ENCODE measurements at regions not wholly inside any gene's neighbourhood (a gene's known extent, or its start where the extent isn't known, plus 50 kb on each side); places are given as distances from the start of the nearest gene placed in this dataset.

DNA sequence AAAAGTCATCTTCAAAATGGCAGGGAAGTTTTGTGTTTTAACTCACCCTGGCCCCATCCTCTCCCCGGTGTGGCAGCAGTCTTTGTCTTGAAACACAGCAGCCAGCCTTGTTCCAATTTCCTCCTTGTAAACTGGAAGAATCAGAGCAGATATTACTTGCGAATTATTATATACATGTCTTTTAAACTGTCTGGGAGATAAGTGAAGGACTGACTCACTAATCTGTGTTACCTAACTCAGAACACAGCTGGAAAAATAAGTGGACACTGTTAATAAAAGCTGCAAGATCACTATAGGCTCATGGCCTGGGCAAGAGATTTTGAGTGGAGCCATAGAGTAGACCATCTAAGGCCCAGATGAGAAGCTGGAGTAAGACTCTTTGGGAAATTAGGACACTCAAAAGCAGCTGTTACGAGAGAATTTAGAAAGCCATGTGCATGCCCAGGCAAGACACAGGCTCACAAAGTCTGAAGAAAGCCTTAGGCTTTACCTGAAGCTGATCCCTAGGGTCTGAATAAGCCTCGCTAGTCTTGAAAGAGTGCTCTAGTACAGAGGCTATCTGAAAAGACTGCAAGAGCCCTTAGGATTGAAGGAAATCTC lies 233.0 kb upstream of the RAB4A start:
- no peak for DNase-seq

DNA sequence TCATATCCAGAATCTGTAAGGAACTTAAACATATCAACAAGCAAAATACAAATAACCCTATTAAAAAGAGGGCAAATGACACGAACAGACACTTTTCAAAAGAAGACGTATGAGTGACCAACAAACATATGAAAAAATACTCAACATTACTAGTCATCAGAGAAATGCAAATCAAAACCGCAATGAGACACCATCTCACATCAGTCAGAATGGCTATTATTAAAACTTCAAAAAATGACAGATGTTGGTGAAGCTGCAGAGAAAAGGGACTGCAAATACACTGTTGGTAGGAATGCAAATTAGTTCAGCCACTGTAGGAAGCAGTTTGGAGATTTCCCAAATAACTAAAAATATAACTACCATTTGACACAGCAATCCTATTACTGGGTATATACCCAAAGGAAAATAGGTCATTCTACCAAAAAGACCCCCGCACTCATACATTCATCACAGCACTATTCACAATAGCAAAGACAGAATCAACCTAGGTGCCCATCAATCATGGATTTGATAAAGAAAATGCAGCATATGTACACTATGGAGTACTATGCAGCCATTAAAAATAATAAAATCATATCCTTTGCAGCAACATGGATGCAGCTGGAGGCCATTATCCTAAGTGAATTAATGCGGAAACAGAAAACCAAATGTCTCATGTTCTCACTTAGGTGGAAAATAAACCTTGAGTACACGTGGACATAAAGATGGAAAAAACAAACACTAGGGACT lies 230.1 kb upstream of the RAB4A start:
- no peak for DNase-seq

DNA sequence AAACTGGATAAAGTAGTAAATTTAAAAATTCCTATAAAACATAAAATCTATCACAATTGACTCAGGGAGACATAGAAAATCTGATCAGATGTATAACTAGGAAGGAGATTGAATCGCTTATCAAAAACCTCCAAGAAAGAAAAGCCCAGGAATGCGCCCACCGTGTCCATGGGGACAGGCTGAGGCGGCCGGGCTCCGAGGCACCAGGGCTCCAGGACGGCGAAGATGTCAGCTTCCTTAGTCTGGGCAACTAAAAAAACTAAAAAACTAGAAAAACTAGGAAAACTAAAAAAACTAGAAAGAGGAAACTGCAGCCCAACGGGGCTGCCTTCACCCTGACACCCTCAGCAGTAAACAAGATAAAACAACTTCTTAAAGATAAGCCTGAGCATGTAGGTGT lies 229.0 kb upstream of the RAB4A start:
- no peak for DNase-seq

DNA sequence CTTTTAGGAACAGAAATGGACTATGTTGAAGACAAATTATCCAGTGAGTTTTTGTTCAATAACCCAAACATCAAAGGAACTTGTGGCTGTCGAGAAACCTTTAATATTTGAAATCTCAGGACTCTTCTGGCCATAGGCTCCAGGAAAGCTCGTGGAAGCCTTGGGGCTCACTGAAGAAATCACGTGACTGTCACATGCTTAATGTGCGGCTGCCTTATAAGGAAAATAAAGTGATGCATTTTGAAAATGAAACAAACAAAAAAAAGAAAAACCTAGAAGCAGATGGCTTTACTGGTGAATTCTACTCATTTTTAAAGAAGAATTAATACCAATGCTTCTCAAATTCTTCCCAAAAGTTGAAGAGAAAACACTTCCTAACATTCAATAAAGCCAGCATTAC lies 228.4 kb upstream of the RAB4A start:
- no peak for DNase-seq

DNA sequence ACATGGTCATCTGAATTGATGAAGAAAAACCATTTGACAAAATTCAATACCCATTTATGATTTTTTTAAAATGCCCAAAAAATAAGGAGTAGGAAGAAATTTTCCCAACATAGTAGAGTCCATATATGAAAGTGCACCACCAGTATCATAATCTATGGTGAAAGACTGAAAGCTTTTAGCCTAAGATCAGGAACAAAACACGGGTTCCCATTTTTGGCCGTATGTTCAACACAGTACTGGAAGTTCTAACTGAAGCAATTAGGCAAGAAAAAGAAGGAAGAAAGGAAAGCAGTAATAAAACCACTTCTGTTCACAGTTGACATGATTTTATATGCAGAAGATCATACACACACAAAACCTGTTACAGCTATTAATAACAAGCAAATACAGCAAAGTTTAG lies 227.8 kb upstream of the RAB4A start:
- DNase-seq: no peak

DNA sequence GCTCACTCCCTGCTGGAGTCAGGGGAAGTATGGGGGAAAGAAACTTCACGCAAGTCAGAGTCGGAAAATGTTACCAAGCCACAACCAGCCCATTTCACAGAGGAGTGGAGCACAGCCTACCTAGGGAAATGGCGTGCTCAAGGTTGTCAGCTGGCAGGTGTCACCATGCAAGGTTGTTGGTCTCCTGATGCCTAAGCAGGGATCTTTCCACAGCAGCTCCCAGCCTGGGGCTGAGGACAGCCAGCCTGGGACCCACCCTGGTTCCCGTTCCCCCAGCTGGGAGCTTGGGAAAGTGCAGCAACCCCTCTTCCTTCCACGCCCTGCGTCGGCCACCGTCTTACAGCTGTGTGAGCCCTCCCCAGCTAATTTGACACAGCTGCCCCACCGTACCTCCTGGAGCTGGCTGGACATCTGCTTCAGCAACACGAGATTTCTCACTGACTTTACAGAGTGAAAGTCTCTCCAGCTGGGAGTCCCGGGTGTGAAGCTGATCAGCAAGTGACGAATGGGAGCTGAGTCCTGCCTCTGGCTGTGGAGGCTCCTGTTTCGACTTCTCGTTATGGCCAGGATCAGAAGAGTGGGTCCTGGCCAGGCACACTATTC lies 224.6 kb upstream of the RAB4A start:
- DNase-seq: no peak

DNA sequence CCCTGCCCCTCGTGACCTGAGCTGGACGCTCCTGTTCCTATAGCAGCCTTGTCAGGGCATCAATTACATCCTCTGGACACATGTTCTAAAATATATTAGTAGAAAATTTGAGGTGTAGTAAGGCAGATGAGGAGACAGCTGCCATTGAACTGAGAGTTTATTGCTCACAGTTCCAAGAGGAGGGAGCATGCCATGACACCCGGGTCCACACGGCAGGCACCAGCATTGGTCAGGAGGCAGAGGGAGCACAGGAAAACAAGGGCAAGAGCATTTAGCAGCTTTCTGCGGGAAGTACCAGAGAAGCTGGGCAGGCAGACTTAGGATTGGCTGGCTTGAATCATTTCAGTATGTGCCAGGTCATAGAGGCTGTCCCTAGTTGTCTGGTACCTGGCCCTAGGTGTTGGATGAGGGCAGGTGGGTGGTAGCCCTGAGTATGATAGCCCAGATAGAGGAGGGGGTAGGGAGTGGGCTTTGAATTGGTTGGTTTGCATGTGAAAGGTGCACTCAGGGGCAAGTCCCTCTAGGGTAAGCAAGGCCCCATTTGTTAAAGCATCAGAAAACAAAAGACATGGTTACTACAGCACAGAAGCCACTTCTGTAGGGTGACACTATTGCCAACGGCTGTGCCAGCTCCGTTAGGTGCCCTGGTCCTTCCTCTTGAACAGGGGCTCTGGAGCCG lies 223.6 kb upstream of the RAB4A start:
- no peak for DNase-seq

DNA sequence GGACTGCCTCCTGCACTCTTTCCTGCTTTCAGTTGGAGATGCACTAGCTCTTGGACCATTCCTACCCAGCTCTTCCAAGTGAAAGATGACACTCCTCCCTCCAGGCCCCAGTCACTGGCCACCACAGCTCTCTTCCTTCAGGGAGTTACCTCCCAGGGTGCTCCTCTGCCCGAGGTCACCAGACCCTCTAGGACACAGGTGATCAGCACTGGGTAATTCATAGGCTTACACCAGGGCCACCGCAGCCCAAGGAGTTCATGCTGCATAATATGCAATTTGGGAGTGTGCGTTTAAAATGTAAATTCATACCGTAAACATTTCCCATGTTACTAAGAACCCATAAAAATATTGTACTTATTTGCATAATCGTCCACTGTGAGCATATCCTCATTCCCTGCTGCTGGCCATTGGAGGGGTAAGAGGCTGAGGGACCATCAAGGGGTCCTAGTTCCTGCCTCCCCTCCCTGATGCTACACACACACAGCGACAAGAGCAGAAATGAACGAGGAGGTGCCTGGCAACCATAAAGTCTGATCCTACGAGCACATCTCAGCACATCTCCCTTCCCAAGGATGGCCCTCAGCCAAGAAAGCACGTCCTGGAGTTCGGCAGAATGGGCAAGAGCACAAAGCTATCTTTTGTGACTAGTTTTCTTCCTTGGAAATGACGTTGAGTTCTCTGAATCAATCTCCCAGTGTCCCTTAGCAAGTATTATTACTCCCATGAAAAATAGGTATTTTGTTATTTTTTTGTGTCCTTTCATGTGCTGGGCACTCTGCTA lies 222.9 kb upstream of the RAB4A start:
- DNase-seq: no peak

DNA sequence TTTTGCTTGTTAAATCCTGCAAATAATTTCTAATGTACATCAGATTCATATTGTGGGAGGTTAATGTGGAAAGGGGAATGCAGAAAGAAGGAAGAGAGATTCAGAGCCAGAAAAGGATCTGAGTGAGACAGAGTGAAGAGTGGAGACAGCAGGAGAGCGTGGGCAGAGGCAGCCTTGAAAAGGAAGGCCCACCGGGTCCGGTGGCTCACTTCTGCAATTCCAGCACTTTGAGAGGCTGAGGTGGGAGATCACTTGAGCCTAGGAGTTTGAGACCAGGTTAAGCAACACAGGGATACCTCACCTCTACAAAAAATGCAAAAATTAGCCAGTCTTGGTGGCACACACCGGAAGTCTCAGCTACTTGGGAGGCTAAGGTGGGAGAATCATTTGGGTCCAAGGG lies 222.0 kb upstream of the RAB4A start:
- no peak for DNase-seq

DNA sequence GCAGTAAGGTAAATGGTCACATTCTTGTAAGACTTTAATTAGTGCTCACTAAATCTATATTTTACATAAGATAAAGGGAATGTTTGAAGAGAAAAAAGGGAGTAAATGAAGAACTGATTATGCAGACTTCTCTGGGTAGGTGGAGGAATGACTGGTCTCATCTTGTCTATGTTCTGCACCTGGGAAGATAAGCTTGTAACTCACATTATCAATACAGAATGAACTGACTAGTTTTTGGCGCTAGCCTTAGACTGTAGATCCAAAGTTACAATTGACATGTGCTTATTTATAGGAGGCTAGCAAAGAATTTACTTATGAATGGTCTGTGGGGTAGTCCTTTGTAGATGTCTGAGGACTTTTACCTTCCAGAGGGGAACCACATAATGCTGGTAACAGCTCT lies 214.9 kb upstream of the RAB4A start:
- DNase-seq: no peak

DNA sequence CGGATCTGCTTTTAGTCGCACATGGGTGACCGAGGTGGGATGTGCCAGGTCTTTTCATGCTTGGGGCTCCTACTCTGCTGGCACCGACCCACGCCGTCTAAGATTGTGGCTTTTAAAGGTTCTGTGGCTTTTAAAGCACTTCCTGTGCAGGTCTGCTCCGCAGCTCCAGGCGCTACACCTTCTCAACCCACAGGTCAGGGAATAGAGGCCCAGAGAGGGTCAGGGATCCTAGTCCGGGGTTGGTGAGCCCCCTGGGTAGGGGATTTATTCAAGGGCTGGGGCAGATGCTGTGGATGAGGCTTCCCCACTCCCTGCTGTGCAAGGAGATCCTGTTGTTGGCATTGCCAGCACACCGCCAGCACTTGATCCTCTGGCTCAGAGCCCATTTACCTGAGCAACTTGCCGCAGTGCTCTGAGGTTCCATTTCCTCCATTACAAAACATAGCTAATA lies 212.8 kb upstream of the RAB4A start:
- DNase-seq: peak; percentile 7

DNA sequence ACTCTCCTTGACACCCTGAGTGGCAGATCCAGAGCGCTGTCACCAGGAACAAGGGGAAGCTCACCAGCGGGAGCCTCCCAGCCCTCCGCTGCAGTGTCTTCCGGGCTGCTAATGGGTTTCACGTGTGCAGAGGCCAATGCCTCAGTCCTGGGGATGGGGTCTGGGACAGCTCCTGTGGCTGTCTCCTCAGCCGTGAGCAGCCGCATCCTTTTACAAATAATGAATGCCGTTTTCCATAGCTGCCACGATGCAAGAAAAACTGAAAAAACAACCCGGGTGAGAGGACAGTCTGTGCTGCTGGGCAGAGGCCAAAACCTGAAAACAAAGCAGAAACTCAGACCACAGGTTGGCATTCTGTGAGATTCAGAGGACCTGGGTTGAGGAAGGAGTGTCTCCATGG lies 212.2 kb upstream of the RAB4A start:
- no peak for DNase-seq

DNA sequence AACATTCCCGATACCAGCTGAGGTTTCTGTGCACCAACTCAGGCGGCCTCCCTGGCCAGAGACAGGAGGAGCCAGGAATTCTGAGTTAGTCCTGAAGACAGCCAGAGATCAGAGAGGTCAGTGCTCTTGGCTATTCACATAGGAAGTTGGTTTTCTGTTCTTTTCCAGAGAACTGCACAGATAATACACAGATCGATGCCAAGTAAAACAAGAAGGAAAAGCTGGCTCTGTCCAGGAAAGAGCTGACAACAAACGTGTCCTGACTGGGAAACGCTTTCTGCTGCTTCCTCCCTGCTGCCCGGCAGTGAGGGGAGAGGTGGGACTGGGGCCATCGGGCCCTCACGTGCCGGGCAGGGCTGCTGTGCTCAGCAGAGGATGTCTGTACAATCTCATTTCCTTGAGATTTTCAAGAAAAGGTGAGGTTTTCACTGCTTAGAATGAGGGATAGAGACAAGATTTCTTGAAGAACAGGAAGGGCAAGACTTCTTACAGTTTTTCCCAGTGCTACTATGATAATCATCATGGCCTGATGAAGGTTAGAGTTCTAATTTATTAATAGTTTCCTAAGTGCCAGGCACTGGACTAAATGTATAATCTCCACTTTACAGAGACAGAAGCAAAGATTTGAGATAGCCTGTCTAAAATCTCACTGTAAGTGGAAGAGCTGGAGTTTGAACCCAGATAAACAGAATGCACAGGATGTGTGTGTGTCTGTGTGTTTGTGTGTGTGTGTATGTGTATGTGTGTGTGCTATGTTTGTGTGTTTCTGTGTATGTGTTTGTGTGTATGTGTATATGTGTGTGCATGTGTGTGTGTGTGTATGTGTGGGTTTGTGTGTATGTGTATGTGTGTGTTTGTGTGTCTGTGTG lies 211.0 kb upstream of the RAB4A start:
- no peak for DNase-seq

DNA sequence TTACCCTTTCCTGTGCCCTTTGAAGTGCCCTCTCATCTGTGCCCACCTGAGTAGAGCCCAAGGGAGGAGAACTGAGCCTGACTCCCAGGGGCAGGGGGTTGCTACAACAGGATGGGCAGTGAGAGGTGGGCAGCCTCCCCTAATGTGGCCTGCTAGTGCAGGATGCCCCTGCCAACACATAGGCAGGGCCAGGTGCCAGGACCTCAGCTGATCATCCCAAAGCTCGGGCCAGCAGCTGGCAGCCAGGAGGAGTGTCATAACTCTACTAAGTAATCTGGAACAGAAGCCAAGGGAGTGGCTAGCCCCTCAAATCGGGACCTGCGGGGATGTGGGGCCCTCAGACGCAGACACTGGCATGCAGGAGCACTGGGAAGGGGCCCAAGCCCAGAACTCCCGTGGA lies 208.8 kb upstream of the RAB4A start:
- no peak for DNase-seq

DNA sequence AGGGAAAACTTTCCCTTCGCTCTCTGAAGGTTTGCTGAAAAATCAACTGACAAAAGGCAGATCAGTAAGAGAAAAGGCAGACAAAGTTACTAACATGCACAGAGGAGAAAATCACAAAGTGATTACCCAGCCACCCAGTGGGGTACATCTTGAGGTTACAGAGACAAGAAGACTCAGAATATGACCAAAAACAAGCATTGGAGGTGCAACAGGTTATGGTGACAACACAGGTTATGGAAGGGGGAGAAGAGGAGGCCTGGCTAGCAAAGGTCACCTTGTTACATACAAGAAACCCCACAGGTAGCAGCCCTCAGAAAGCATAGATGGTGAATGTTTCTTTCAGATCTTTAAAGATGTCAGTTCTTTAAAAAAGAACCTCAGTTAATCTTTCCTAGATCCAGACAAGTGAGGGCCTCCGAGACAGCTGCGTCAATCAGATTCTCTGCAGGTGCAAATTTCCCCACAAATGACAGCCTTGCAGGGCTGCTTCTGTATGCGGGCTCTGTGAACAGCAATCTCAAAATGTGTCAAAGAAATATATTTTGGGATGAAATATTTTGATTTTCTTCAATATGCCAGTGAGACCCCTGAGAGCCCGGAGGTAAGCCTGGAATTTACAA lies 207.6 kb upstream of the RAB4A start:
- DNase-seq: no peak

DNA sequence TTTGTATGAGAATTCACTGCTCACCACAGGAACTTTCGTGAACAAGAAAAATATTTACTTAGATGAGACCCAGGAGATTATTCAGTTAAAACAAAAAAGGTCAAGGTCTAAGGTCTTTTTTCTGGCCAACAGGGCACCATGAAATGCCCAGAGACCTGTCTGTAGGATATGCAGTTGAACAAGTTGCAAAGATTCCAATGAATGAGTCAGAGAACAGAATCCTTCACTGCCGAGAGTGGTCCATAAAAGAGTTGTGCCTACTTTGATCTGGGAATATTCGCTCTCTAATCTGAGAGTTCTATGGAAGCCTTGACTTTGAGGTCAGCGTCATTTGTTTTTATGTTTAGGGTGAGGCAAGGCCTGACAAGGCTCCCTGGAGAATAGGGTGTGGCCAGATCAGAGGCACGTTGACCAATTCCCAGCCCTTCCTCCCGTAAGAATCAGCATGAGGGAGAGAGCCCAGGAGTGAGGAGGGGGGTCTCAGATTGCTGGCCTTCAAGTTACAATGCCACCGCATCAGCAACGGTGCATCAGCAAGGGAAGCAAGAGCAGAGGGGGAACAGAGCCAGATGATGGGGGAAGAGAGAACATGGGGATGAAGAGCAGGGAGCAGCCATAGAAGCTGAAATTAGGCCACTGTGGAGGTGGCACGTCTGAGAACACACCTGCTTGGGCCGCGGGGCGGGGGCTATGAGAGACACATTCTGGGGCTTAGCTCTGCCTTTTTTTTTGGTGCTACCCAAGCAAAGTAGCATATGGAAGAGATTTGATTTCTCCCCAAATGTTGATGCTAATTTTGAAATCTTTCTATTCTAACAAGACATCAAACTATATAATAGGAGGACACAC lies 206.4 kb upstream of the RAB4A start:
- DNase-seq: no peak

DNA sequence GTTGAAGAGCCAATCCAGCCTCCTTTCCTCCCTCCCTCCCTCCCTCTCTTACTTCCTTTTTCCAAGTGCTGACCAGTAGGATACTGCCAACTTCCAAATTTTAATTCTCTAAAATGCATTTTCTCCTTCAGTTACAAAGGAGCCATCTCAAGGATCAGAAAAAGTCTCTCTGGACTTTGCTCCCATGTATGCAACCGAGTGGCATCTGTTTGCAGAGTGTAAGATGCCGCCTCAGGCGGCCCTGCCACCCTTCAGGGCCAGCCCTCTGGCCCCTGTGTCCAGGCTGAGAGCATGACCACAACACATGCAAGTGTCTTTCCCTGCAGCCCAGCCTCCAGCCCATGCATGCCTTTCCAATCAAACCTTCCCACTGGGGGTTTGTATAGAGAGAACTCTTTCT lies 205.3 kb upstream of the RAB4A start:
- no peak for DNase-seq

DNA sequence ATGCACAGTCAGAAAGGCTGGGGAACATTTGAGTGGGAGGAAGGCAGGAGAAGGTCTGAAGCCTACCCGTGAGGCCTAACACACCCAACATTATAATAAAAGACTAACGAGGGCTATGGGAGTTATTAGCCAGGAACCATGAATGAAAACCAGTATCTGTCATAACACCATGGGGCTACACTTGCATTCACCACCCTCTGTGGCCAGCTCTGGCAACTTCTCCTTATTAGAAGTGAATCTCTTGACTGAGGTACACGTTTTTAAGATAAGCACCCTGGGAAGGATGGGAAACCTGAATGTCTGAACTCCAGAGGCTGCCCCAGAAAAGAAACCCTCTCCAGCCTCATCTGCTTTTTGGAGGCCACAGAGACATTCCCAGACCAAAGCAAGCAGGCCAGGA lies 204.3 kb upstream of the RAB4A start:
- no peak for DNase-seq

DNA sequence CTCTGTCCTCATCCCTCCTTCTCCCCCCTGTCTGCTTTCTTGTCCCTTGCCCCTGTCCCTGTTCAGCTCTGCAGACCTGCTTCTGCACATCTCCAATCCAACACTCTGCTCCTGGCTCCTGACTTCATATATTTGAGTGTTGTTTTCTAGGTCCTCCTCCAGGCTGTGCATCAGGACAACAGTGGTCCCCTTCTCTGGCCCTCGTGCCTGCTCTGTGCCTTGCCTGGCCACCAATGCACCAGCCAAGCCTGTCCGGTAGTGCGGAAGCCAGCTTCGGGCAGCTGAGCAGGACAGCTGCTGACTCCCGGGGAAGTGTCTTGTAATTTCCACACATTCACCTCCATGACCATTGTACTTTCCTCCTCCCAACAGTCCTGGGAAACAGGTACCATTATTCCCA lies 203.4 kb upstream of the RAB4A start:
- no peak for DNase-seq

DNA sequence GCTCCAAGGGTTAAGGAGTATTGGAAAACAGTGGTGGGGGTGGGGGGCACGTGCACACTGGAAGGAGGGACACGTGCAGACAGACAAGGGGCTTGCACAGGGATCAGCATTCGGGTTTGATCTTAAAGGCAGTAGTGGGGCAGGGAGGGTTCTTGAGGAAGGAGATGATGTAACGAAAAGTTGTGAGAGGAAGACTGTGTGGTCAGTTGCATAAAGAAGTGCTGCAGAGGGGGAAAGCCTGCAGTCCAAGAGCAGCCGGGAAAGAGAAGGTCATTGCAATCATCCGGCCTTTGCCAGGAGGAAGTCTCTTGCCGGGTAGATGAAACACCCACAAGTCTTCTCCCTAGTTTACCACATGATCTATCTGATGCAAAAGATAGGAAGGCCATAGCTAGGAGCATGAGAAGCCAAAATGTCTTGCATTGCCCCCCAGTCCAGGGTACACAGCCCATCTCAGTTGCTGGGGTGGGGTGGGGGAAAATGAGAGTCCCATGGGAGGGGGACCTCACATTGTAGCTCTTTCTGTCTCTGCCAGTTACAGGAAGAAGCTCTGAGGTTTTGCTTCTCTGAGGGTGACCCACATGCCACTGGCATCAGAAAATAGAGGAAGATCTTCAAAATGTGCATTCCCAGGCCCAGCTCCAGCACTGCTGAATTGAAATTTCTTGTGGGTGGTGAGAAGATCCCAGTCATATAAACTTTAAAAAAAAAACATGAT lies 202.5 kb upstream of the RAB4A start:
- no peak for DNase-seq

Measured in NCI-H1436 (cell line).